Type B pancreatic cell (in vitro differentiated cells): ENCODE measurements at regions not wholly inside any gene's neighbourhood (a gene's known extent, or its start where the extent isn't known, plus 50 kb on each side); places are given as distances from the start of the nearest gene placed in this dataset.

Source experiments
- DNase-seq: peaks from one replicate; pipeline ENCODE4 v3.0.0; 2021; ENCODE audit warnings: mixed read lengths; ENCODE audit not compliant: unreplicated experiment; ENCODE audit errors: extremely low spot score
- H3K27ac Mint-ChIP-seq: 2 replicates; pipeline ENCODE4 v1.8.0; 2021; ENCODE audit warnings: mild to moderate bottlenecking, mixed read lengths
- H3K27me3 Mint-ChIP-seq: 2 replicates; pipeline ENCODE4 v1.8.0; 2021; ENCODE audit warnings: mixed read lengths
- H3K36me3 Mint-ChIP-seq: 2 replicates; pipeline ENCODE4 v1.8.0; 2021; ENCODE audit warnings: mixed read lengths
- H3K4me1 Mint-ChIP-seq: one replicate; pipeline ENCODE4 v1.8.0; 2021; ENCODE audit warnings: mixed read lengths; ENCODE audit not compliant: unreplicated experiment
- H3K4me3 Mint-ChIP-seq: 2 replicates; pipeline ENCODE4 v1.8.0; 2021; ENCODE audit warnings: mild to moderate bottlenecking, mixed read lengths
- H3K9me3 Mint-ChIP-seq: 2 replicates; pipeline ENCODE4 v1.8.0; 2021; ENCODE audit warnings: mixed read lengths
- CTCF ChIP-seq: fragments of 200-600 bp; sonication (generic); conservative IDR thresholded peaks from 2 replicates; pipeline ENCODE4 v1.5.0; 2021; ENCODE audit warnings: antibody characterized with exemption, mild to moderate bottlenecking

- no peaks in the 10 kb centered on the region for H3K36me3 Mint-ChIP-seq
- no peaks in the 10 kb centered on the region for H3K27me3 Mint-ChIP-seq
- H3K4me1 Mint-ChIP-seq = no peaks in the 10 kb centered on the region
- H3K4me3 Mint-ChIP-seq = no peak overlapping the region
- no peak overlapping the region for H3K27ac Mint-ChIP-seq
- DNase-seq = no peak
- no peaks in the 10 kb centered on the region for H3K9me3 Mint-ChIP-seq
- TF ChIP-seq CTCF = no peak
Measured at GRCh38 chr2:13923823-13924222, 708.7 kb upstream of the LRATD1 start.

DNA sequence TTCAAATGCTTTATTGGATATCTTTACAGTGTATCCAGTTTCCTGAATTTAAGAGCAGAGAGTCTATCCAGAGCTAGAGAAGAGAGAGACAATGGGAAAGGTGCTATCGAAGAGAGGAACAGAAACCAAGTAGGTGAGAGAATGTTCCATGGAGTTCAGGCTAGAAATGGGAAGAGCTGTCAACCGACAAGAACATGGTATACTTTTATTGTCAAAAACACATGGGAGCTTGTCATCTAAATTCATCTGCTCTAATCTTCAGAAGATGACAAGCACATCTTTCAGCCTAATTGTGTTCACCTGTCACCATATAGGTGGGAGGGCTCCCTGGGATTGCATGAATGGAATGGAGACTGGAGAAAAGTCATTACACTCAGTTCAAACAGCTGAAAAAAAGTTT lies 690.4 kb upstream of the LRATD1 start:
- Mint-ChIP-seq H3K4me1 (no peaks in the 10 kb centered on the region), H3K9me3 (no peaks in the 10 kb centered on the region), H3K36me3 (no peaks in the 10 kb centered on the region), H3K27me3 (peaks cover 19% of the 10 kb centered on the region), H3K4me3 (no peak overlapping the region), H3K27ac (no peak overlapping the region)
- TF ChIP-seq CTCF = no peak
- no peak for DNase-seq

DNA sequence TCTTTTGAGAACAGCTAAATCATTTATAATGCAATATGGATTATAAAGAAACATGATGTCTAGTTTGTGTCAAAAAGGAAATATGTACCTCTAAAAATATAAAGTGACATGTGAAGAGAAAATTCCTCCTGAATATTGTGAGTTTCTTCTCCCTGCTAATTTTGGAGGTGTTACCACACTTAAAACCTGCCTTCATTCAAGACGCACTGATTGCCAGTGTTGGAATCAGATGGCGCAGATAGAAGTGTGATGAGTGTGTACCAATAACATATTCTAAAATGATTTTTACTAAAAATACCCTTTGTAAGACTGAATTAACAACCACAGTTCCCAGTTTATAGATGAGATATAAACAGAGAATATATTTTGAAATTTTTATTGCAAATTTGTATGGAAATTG lies 681.8 kb upstream of the LRATD1 start:
- no peak for TF ChIP-seq CTCF
- no peaks in the 10 kb centered on the region for H3K4me1 Mint-ChIP-seq
- H3K9me3 Mint-ChIP-seq = no peaks in the 10 kb centered on the region
- H3K4me3 Mint-ChIP-seq = no peak overlapping the region
- H3K27ac Mint-ChIP-seq = no peak overlapping the region
- no peaks in the 10 kb centered on the region for H3K36me3 Mint-ChIP-seq
- H3K27me3 Mint-ChIP-seq = peaks cover 13% of the 10 kb centered on the region
- DNase-seq = no peak

- DNase-seq = no peak
- H3K9me3 Mint-ChIP-seq = no peaks in the 10 kb centered on the region
- H3K4me3 Mint-ChIP-seq = no peak overlapping the region
- no peaks in the 10 kb centered on the region for H3K4me1 Mint-ChIP-seq
- H3K36me3 Mint-ChIP-seq = no peaks in the 10 kb centered on the region
- H3K27me3 Mint-ChIP-seq = no peaks in the 10 kb centered on the region
- no peak overlapping the region for H3K27ac Mint-ChIP-seq
- TF ChIP-seq CTCF = no peak
Measured at GRCh38 chr2:13968811-13969210, 663.7 kb upstream of the LRATD1 start.

GRCh38 chr2:13986119-13986720 lies 646.3 kb upstream of the LRATD1 start:
- Mint-ChIP-seq H3K27ac (no peak overlapping the region), H3K4me3 (no peak overlapping the region), H3K27me3 (no peaks in the 10 kb centered on the region), H3K4me1 (no peaks in the 10 kb centered on the region), H3K9me3 (peaks cover 4% of the 10 kb centered on the region), H3K36me3 (no peaks in the 10 kb centered on the region)
- DNase-seq = no peak
- no peak for TF ChIP-seq CTCF

- Mint-ChIP-seq H3K27ac (no peak overlapping the region), H3K27me3 (no peaks in the 10 kb centered on the region), H3K4me1 (no peaks in the 10 kb centered on the region), H3K36me3 (no peaks in the 10 kb centered on the region), H3K4me3 (no peak overlapping the region), H3K9me3 (no peaks in the 10 kb centered on the region)
- no peak for DNase-seq
- TF ChIP-seq CTCF = no peak
Measured at GRCh38 chr2:13996527-13996926, 636.0 kb upstream of the LRATD1 start.
